ENCODE measurements at regions not wholly inside any gene's neighbourhood (a gene's known extent, or its start where the extent isn't known, plus 50 kb on each side); places are given as distances from the start of the nearest gene placed in this dataset.
A peak's percentile ranks its signal among the peaks of the same experiment; 100 is the strongest.
"Not testable (repeated sequence)": the region's sequence is repeated elsewhere in the genome, so short reads cannot be mapped to it uniquely, and the experiment has no call there.

DNA sequence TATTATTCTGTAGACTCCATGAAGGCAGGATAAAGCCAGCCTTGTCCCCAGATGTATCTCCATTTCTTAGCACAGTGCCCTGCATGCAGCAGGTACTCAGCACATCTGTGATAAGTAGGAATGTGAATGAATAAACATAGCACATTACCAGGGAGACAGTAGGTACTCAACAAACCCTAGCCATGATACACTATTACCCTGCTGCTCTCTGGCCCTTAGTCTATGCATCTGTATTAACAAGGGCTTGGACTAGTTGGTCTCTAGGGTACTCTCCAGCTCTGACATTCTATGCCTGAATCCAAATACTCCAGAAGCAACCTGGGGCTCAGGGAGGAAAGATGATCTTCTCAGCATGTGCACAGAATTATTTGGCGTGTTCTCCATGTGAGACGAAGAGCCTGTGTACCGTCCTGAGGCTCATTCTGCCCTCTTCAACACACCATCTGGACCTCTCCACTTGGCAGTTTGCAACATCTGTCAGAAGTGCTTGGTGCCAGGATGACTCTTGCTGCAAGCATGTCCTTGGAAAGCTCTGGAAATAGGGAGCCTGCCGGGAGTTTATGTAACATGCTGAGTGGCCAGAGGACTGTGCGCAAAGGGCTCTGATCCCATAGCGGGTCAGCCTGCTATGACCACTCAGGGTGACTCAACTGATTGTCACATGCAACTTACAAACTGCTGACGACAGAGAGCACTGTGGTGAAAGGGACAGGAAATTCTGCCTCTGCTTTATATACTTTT, 228.2 kb upstream of the USP24 start:
- TF ChIP-seq CTCF (IDR thresholded peaks at IDR 0.05; ENCODE audit: unreplicated experiment): no peak
- no TSS peak for BruUV-seq (replicated peaks)
- no peak overlapping the region for H3K4me3 Mint-ChIP-seq (ENCODE audit: low read depth, unreplicated experiment)
- H3K4me1 Mint-ChIP-seq (ENCODE audit: low read depth, unreplicated experiment): peaks cover 9% of the 10 kb centered on the region
- no peak for DNase-seq
- intact Hi-C loops (cut with micrococcal nuclease; ENCODE audit: unreplicated experiment): no loop called here
- H3K27me3 Mint-ChIP-seq (ENCODE audit: unreplicated experiment): no peaks in the 10 kb centered on the region
- H3K9me3 Mint-ChIP-seq (ENCODE audit: low read depth, unreplicated experiment): no peaks in the 10 kb centered on the region
- CTCF ChIA-PET: no interaction called here
- H3K36me3 Mint-ChIP-seq (ENCODE audit: insufficient read depth, unreplicated experiment): no peaks in the 10 kb centered on the region
- no peak overlapping the region for H3K27ac Mint-ChIP-seq (ENCODE audit: unreplicated experiment)

DNA sequence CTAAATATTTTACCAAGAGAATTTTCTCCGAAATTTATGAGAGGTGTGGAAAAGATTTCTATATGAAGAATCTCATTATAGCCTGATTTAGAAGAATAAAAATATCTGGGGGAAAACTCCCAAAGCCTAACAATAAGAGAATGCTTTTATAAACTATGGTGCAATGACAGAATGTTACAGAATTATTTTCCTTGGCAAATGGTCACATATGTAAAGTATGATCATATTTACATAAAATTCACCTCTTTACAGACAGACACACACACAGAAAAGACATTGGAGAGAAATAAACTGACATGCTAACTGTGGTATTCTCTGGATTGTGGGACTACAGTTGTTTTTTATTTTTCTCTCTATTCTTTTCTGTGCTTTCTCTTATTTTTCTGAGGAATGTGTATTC, 226.3 kb upstream of the USP24 start:
- no peak for TF ChIP-seq CTCF (IDR thresholded peaks at IDR 0.05; ENCODE audit: unreplicated experiment)
- Mint-ChIP-seq H3K36me3 (ENCODE audit: insufficient read depth, unreplicated experiment) (no peaks in the 10 kb centered on the region), H3K4me1 (ENCODE audit: low read depth, unreplicated experiment) (peaks cover 9% of the 10 kb centered on the region), H3K4me3 (ENCODE audit: low read depth, unreplicated experiment) (no peak overlapping the region), H3K9me3 (ENCODE audit: low read depth, unreplicated experiment) (no peaks in the 10 kb centered on the region), H3K27me3 (ENCODE audit: unreplicated experiment) (no peaks in the 10 kb centered on the region), H3K27ac (ENCODE audit: unreplicated experiment) (no peak overlapping the region)
- BruUV-seq (replicated peaks): no TSS peak
- intact Hi-C loops (cut with micrococcal nuclease; ENCODE audit: unreplicated experiment): no loop called here
- no peak for DNase-seq
- CTCF ChIA-PET: no interaction called here

DNA sequence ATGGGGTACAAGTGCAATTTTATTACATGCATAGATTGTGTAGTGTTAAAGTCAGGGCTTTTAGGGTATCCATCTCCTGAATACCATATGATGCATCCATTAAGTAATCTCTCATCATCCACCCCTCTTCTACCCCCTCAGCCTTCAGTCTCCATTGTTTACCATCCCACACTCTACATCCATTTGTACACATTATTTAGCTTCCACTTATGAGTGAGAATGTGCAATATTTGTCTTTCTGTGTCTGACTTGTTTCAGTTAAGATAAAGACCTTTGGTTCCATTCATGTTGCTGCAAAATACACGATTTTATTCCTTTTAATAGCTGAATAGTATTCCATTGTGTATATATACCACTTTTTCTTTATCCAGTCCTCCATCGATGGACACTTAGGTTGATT, 222.5 kb upstream of the USP24 start:
- Mint-ChIP-seq H3K27ac (ENCODE audit: unreplicated experiment) (no peak overlapping the region), H3K4me1 (ENCODE audit: low read depth, unreplicated experiment) (no peaks in the 10 kb centered on the region), H3K4me3 (ENCODE audit: low read depth, unreplicated experiment) (no peak overlapping the region), H3K36me3 (ENCODE audit: insufficient read depth, unreplicated experiment) (no peaks in the 10 kb centered on the region), H3K9me3 (ENCODE audit: low read depth, unreplicated experiment) (peaks cover 4% of the 10 kb centered on the region), H3K27me3 (ENCODE audit: unreplicated experiment) (no peaks in the 10 kb centered on the region)
- intact Hi-C loops (cut with micrococcal nuclease; ENCODE audit: unreplicated experiment): no loop called here
- CTCF ChIA-PET: no interaction called here
- no peak for TF ChIP-seq CTCF (IDR thresholded peaks at IDR 0.05; ENCODE audit: unreplicated experiment)
- BruUV-seq (replicated peaks): no TSS peak
- no peak for DNase-seq

DNA sequence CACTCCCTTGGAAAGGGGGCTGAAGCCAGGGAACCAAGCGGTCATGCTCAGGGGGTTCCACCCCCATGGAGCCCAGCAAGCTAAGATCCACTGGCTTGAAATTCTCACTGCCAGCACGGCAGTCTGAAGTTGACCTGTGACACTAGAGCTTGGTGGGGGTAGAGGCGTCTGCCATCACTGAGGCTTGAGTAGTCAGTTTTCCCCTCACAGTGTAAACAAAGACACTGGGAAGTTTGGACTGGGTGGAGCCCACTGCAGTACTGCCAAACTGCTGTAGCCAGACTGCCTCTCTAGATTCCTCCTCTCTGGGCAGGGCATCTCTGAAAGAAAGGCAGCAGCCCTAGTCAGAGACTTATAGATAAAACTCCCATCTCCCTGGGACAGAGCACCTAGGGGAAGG, 215.6 kb upstream of the USP24 start:
- BruUV-seq (replicated peaks); H3K27ac Mint-ChIP-seq (ENCODE audit: unreplicated experiment); H3K27me3 Mint-ChIP-seq (ENCODE audit: unreplicated experiment); intact Hi-C loops (cut with micrococcal nuclease; ENCODE audit: unreplicated experiment); H3K36me3 Mint-ChIP-seq (ENCODE audit: insufficient read depth, unreplicated experiment); H3K9me3 Mint-ChIP-seq (ENCODE audit: low read depth, unreplicated experiment); DNase-seq; CTCF ChIA-PET; H3K4me3 Mint-ChIP-seq (ENCODE audit: low read depth, unreplicated experiment): not testable (repeated sequence)
- H3K4me1 Mint-ChIP-seq (ENCODE audit: low read depth, unreplicated experiment): peaks cover 52% of the 10 kb centered on the region

DNA sequence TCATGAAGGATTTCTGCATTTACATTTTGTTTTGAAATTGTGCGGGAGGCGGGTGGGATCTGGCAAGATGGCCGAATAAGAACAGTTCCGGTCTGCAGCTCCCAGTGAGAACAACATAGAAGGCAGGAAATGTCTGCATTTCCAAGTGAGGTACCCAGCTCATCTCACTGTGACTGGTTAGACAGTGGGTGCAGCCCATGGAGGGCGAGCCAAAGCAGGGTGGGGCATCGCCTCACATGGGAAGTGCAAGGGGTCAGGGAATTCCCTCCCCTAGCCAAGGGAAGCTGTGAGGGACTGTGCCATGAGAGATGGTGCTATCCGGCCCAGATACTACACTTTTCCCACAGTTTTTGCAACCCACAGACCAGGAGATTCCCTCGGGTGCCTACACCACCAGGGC, 215.0 kb upstream of the USP24 start:
- H3K27me3 Mint-ChIP-seq (ENCODE audit: unreplicated experiment); H3K4me3 Mint-ChIP-seq (ENCODE audit: low read depth, unreplicated experiment); CTCF ChIA-PET; intact Hi-C loops (cut with micrococcal nuclease; ENCODE audit: unreplicated experiment); BruUV-seq (replicated peaks); H3K36me3 Mint-ChIP-seq (ENCODE audit: insufficient read depth, unreplicated experiment); H3K9me3 Mint-ChIP-seq (ENCODE audit: low read depth, unreplicated experiment); DNase-seq: not testable (repeated sequence)
- Mint-ChIP-seq H3K27ac (ENCODE audit: unreplicated experiment) (peak overlapping the region; percentile 79), H3K4me1 (ENCODE audit: low read depth, unreplicated experiment) (peaks cover 52% of the 10 kb centered on the region)

All from Calu3 (cell line).